ENCODE measurements at regions not wholly inside any gene's neighbourhood (a gene's known extent, or its start where the extent isn't known, plus 50 kb on each side); places are given as distances from the start of the nearest gene placed in this dataset.

- no peak for TF ChIP-seq EZH2 (IDR thresholded peaks at IDR 0.05; ENCODE audit: borderline replicate concordance)
- no peak for TF ChIP-seq CTCF (IDR thresholded peaks at IDR 0.05; ENCODE audit: poor library complexity)
Observed at GRCh38 chr16:64381979-64382378, 739.9 kb downstream of the CDH11 start.
